GM21717 (cell line): ENCODE measurements at regions not wholly inside any gene's neighbourhood (a gene's known extent, or its start where the extent isn't known, plus 50 kb on each side); places are given as distances from the start of the nearest gene placed in this dataset.
"Not testable (repeated sequence)": the region's sequence is repeated elsewhere in the genome, so short reads cannot be mapped to it uniquely, and the experiment has no call there.

Experiments
- ATAC-seq: cut with Tn5 transposase; IDR thresholded peaks from one replicate; pipeline ENCODE4 v1.9.1; 2021; ENCODE audit warnings: mild to moderate bottlenecking, moderate library complexity; ENCODE audit not compliant: unreplicated experiment

DNA sequence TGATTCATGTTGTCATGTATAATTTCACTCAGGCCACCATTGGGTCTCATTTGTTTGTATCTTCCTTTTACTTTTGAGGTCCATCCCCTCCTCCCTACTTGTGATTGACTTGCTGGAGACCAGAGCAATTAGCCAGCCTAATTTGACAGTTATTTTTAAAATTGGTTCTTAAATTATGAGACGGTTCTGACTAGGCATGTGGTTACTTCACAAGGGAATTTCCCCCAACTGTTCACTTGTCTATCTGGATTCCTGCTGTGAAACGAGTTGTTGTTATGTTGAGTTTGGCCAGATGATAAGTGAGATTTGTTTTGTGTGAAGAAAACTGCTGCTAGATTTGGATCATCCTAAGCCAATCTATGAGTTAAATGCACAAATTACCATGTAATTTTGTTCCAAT lies 359.1 kb downstream of the BARHL2 start:
- ATAC-seq: peak; percentile 56

DNA sequence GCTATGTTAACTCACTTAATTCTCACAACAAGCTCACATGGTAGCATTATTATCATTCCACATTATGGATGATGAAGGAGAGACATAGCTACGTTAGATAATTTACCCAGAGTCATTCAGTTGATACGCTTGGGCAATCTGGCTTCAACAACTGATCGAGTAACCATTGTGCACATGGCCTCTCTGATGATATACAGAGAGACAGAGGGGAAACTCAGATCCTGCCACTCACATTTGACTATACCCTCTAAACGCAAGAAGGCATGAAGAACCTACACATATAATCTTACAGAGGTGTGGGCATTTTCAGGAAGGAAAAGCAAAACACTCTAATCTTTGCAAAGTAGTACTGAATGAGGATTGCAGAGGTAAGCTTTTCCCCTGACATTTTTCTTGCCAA lies 360.1 kb downstream of the BARHL2 start:
- no peak for ATAC-seq

DNA sequence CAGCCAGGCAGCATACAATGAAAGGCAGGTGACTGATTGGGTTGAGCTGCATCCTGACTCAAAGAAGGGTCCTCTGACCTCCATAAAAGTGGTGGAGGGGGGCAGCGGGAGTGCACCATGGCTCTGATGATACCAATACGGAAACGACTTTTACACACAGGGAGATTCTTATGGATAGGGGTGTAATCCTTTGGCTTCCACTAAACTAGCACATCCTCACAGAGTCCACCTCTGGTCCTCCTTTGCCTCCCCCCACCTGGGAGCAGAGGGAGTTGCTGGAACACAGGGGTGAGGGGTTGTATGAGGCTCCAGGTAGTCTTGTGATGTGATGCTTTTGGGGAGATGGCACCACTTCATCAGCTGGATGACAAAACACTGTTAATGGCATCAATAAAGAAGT lies 361.0 kb downstream of the BARHL2 start:
- no peak for ATAC-seq

DNA sequence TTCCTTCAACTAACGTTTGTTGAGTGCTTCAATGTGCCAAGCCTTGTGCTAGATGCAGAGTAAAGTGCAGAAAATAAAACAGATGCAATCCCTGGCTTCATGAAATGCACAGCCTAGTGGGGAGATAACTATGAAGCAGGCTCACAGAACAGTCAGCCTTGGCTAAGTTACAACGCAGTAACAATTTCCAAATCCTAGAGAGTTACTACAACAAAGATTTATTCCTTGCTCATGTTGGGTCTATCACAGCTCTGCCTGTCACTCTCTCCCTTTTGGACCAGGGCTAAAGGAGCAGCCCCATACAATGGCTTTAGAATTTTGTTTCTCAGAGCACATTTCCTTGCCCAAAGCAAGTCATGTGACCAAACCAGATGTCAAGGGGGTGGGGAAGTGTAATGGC lies 359.8 kb downstream of the ZNF326 start:
- no peak for ATAC-seq

DNA sequence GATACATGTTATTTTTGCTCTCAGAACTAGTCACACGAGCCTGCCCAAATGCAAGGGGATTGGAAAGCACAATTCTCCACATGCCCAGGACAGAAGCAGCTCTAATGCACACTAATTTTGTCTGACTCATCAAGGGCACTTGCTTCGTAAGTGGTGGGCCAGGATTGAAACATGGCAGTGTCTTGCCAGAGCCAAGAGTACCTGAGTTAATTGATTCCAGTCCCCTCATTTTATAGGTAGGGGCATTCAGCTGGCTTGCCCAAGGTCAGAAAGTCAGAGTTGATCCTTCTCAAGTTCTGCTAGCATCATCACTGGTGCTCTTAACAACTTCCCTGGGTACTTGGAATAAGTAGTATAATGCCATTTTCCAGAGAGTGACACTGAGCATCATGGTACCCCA lies 356.1 kb downstream of the ZNF326 start:
- ATAC-seq: no peak

DNA sequence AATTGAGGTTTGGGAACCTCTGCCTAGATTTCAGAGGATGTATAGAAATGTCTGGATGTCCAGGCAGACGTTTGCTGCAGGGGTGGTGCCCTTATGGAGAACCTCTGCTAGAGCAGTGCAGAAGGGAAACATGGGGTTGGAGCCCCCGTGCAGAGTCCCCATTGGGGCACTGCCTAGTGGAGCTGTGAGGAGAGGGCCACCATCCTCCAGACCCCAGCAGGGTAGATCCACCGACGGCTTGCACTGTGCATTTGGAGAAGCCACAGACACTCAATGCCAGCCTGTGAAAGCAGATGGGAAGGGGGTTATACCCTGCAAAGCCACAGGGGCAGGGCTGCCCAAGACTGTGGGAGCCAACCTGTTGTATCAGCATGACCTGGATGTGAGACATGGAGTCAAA lies 354.6 kb downstream of the ZNF326 start:
- ATAC-seq: no peak

DNA sequence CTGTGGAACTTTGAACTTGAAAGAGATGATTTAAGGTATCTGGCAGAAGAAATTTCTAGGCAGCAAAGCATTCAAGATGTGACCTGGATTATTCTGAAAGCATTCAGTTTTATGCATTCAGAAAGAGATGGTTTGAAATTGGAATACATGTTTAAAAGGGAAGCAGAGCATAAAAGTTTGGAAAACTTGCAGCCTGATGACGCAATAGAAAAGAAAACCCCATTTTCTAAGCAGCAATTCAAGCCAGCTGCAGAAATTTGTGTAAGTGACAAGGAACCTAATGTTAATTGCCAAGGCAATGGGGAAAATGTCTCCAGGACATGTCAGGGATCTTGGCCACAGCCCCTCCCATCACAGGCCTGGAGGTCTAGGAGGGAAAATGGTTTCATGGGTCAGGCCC lies 354.0 kb downstream of the ZNF326 start:
- ATAC-seq: no peak

DNA sequence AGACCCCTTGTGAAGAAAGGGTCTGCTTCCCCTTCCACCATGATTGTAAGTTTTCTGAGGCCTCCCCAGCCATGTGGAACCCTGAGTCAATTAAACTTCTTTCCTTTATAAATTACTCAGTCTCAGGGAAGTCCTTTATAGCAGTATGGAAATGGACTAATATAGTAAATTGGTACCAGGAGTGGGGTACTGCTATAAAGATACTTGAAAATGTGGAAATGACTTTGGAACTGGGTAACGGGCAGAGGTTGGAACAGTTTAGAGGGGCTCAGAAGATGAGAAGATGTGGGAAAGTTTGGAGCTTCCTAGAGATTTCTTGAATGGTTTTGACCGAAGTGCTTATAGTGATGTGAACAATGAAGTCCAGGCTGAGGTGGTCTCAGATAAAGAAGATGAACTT lies 353.5 kb downstream of the ZNF326 start:
- ATAC-seq: not testable (repeated sequence)

DNA sequence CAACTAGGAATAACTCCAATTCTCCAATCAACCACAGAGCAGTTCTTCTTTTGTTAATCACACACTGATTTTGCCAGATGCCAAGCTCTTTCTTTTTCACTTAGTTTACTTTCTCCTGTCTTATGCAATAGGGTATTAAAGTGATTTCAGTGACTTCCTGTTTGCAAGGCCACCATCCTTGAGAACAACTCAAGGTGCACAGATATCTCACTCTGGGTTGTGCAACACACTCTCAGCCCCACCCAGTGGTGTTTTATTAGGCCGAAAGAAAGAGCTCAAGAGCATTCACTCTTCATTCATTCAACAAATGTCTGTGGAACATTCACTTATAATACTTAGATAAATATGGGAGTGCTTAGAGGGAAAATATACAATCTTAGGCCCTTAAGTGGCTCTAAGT lies 352.5 kb downstream of the ZNF326 start:
- ATAC-seq: no peak

DNA sequence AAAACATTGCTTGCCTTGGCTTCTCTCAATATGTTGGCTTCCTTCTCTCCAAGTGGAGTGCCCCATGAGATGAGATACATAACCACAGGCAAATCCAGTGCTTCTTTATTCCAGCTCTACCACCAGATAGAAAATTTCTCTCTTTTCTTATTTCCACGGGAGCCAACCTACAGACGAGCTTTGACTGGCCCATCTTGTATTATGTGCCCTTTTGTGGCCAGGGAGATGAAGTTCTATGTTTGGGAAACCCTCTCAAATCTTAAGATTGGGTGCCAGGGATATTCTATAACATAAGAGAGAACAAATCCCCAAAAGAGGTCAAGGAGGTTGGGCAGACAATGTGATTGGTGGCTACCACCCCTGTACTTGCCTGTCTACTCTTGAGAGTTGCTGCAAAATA lies 351.8 kb downstream of the ZNF326 start:
- ATAC-seq: no peak

DNA sequence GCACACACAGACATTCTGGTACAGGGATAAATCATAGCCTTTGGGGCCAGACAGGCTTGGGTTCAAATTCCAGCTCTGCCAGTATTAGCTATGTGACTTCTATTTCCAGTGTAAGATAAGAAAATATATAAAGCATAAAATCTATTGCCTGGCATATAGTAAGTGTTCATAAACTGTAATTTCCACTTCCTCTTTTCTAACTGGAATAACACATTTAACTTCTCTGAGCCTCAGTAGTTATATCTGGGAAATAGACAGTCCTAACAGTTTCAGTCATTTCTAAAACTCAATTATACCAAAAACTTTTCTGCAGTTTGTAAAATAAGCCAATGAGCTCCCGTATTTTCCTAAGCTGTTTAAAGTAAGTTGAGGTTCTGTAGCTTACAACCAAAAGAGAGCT lies 351.4 kb downstream of the ZNF326 start:
- ATAC-seq: no peak

DNA sequence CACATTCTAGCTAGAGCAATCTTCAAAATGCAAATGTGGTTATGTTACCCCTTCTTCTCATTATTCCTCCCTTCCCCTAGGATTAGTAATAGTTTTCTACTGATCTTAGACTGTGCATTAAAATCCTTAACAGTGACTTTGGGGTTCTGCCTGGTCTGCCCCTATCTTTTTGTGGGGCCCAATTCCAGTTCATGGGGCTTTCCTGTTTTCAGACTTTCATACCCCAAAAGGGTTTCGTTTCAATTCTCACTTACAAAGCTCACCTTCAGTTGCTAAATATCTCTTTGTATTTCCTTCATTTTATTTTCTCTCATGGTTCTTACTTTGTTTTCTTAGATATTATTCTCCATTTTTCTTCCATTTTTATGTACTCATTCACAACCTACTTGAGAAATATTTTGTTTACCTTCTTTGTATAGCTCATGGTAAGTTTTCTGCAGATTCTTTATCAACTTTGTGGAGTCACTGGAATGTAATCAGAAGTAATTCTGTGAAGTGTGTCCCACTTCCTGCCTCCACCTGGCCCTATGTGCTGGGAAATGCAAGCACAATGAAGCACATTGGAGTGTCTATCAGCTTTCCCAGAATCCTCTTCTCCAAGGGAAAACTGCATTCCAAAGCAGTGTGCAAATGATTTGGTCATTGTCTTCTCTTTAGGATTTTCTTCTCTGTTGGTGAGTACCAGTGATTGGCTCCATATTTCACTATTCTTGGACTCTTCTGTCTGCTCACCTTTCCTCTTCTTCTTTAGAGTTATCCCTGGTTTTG lies 350.2 kb downstream of the ZNF326 start:
- ATAC-seq: no peak

DNA sequence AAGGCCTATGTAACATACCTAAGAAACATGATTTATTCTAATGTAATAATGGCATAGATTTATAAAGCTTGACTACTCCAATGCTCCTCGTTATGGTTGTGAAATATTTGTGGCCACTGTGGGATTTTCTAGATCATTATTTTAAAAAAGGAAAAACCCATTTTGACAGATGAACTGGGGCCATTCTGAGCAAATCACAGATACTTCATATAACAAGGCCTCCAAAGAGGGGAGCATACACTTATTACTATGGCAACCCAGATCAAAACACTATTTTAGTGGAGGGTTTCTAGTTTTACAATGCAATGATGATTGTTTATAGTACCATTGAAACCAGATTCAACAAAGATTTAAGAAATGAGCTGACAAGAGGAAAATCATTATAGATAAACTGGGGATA lies 346.6 kb downstream of the ZNF326 start:
- ATAC-seq: no peak

DNA sequence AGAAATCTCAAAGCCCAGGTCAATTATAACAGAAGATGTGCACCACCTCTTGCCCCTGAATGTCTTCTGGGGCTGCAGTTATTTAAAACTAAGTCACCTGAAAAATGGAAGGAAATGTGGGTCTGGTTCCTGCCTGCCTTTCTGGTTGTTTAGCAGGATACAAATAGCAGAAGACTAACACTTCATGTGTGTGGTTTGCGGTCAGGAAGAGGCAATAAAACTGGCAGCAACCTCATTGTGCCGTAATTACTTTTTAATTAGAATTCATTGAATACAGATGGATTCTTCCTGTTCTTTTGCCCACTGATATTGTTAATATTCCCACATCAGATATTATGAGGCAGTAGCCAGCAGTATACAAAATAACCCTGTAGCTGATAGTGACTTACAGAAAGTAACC lies 345.7 kb downstream of the ZNF326 start:
- ATAC-seq: no peak

DNA sequence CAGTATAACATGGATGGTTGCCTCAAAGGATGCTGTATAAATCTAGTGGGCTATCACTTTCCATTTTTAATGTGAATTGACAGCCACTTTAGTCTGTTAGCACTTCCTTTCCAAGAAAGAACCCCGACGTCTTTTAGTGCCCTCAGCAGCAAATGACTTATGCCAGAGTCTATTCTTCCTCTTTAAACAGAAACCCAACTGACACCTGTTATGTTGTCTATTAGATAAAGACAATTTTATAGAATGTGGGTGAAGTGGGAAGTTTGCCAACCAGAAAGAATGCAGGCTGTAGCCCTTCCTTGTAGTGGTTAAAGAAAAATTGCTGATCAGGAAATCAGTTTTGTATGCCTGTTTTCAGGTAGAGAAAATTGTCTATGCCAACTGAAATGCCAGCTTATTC lies 344.9 kb downstream of the ZNF326 start:
- ATAC-seq: no peak

DNA sequence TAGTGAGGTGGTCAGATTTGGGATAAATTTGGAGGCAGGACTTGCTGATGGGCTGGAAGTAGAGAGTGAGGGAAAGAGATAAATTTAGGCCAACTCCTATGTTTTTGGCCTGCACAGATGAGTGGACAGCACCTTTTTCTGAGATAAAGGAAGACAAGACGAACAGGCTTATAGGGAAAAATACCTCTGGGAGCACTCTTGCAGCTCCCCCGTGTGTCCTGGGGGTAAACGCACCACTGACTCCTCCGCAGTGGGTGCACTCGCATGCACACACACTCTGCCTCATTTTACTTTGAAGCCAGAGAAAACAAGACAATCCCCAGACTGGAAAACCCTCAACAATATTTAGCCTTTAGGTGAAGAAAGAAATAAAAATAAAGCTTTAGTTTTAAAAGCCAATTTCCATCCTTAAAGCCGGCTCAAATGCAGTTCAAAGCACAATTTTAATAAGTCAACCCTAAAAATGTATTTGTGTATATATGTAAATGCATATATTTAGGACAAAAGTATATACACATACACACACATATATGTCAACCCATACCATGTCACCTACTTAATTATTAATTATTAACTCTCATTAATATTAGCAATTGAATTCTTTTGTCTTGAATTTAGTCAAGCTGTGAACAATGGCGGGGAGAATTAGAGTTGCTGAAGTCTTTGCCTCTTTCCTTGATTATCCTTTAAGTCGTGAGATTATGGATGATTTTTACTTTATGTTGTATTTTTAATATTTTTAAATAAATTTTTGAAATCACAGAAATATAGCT lies 341.8 kb downstream of the ZNF326 start:
- no peak for ATAC-seq

DNA sequence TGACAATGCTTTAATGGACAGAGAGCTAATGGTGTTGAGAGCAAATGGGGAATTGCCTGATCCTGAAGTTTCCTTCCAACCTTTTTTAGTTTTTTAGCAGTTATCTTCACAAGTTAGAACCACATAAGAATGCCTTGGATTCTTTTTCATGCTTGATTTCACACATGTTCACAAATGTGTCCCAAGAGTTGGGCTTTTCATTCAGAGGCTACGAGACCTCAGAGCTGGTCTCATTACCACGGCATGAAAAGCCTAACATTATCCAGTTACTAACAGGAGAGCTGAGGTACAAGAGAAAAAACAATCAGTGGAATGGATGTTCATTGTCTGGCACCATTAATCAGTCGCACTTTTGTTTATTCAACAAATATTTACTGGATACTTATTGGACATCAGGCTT lies 340.6 kb downstream of the ZNF326 start:
- no peak for ATAC-seq

DNA sequence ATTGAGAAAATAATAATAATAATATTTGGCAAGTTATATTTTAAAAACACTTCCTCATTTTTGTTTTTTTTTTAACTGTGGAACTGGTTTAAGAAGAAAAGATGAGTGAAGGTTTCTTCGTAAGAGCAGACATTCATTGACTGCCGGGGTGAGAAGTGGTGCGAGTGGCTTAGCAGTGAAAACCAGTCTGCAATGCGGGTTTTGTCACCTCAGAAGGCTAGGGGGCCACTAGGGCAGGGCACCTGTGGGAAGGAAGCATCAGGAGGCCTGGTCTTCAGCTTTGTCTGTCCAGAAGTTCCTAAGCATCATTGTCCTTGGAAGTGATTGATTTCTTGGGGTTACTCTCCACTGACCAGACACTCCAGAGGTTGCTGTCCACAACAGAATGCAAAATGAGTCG lies 339.2 kb downstream of the ZNF326 start:
- ATAC-seq: no peak

DNA sequence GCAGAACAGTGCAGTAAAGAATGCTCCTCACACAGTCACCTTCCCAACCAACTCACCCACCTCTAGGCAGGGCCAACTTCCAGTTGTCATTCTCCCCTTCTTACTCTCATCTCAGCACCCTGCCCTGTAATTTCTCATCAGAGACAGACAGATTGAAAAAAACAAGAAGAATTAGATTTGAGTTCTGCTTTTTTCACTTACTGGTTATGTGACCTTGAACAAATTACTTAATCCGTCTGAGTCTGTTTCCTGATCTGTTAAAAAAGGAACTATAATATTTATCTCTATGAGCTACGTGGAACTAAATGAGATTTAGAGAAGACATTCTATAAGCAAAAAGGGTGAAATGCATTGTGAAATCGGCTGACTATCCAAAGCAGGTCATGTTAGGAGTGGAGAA lies 330.3 kb downstream of the ZNF326 start:
- ATAC-seq: no peak

DNA sequence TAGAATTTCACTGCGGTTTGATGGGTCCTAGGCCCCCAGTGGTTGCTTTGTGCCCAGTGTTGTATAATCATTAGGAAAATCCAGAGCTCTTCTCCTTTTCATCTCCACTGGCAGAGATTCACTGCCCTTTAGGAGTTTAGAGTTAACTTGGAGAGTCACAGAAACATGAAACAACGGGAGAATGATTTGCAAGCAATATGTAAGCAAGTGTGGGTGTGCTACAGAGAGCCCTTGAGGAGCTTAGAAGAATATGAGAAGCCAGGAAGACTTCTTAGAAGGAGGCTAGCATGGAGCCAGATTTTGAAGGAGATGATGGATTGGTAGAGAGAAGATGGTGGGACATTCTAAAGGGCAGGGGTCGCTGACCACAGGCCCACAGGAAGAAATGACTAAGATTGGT lies 327.3 kb downstream of the ZNF326 start:
- no peak for ATAC-seq

DNA sequence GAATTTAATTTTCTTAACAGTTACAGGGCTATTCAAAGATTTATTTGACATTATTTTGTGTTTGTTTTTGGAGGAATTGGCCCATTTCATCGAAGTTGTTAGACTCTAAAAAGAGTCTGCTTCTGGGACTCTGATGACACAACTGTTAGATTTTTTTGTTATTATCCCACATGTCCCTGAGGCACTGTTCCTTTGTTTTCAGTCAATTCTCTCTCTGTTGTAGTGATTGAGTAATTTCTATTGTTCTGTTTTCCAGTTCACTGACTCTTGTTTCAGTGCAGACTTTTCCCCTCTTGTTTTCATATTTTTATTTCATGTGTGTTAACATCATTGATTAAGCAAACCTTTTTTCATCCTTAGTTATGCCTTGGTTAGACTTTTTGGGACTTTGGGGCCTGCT lies 325.0 kb downstream of the ZNF326 start:
- no peak for ATAC-seq

DNA sequence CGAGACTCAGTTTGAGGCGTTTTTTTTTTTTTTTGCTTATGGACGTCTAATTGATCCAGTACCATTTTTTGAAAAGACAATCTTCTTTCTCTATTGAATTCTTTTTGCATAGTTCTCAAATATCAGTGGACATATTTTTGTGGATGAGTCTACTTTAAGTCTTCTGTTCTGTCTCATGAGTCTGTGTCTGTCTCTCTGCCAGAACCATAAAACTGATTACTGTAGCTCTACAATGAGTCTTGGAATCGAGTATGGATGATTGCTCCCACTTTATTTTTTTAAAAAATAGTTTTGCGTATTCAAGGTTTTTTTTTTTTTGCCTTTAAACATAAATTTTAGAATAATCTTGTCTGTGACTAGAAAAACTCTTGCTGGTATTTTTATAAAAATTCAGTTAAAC lies 323.5 kb downstream of the ZNF326 start:
- ATAC-seq: no peak

DNA sequence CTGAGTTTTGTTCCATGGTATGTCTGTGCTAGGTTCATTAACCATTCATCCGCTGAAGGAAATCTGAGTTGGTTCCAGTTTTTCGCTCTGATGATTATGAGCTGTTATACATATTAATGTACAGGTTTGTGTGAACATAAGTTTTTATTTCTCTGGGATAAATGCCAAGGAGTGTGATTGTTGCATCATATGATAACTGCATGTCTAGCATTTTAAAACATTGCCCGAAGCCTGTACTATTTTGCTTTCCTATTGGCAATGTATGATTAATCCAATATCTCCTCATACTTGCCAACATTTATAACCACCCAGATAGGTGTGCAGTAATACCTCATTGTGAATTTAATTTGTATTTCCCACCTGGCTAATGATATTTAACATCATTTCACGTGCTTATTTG lies 322.7 kb downstream of the ZNF326 start:
- no peak for ATAC-seq
